Renal cortical epithelial cell (primary cell): ENCODE measurements at regions not wholly inside any gene's neighbourhood (a gene's known extent, or its start where the extent isn't known, plus 50 kb on each side); places are given as distances from the start of the nearest gene placed in this dataset.

ENCODE experiments used
- DNase-seq: peaks from one replicate; pipeline ENCODE4 v3.0.0-alpha.2; 2011; ENCODE audit warnings: low read depth

GRCh38 chr5:174374206-174374605 lies 328.7 kb downstream of the NSG2 start:
- DNase-seq: no peak

GRCh38 chr5:174376056-174376455 lies 330.6 kb downstream of the NSG2 start:
- DNase-seq: no peak

DNA sequence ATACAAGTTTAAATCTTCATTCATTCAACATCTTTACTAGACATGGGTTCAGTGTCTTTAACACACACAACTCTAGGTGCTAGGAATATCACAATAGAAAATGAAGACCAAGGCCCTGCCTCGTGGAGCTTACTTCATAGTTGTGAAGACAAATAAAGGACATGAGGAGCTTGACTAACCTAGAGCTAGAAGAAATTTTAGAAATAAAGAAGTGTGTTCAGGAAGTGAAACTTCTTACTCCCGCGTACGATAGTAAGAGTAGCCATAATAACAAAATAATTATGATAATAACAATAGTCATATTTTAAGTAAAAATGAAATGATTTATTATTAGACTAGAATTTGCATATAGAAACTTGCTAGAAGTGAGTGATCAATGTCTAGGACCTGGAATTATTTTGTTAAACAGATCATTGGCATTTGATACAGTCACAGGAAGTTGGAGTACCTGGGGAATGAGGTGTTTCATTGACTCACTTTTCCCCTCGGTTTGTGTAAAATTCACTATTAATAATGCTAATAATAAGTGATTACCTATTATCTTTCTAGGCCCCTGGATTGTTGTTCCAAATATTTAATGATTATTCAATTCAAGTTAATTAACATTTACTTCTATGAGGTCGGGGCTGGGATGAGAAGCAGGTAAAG lies 331.3 kb downstream of the NSG2 start:
- no peak for DNase-seq

GRCh38 chr5:174378121-174378874 lies 332.8 kb downstream of the NSG2 start:
- no peak for DNase-seq

GRCh38 chr5:174380311-174380710 lies 334.8 kb downstream of the NSG2 start:
- DNase-seq: no peak

DNA sequence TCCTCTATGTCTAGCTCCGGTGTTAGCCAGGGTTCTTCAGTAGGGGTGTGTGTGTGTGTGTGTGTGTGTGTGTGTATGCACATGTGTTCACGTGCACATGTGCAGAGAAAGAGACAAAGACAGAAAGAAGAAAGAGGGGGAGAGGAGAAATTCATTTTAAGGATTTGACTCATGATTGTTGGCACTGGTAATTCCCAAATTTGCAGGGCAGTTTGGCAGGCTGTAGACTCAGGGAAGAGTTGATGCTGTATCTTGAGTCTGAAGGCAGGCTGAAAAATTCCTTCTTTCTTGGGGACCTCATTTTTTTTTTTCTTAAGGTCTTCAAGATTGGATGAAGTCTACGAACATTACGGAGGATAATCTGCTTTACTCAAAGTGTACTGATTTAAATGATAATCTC lies 335.7 kb downstream of the NSG2 start:
- DNase-seq: no peak

DNA sequence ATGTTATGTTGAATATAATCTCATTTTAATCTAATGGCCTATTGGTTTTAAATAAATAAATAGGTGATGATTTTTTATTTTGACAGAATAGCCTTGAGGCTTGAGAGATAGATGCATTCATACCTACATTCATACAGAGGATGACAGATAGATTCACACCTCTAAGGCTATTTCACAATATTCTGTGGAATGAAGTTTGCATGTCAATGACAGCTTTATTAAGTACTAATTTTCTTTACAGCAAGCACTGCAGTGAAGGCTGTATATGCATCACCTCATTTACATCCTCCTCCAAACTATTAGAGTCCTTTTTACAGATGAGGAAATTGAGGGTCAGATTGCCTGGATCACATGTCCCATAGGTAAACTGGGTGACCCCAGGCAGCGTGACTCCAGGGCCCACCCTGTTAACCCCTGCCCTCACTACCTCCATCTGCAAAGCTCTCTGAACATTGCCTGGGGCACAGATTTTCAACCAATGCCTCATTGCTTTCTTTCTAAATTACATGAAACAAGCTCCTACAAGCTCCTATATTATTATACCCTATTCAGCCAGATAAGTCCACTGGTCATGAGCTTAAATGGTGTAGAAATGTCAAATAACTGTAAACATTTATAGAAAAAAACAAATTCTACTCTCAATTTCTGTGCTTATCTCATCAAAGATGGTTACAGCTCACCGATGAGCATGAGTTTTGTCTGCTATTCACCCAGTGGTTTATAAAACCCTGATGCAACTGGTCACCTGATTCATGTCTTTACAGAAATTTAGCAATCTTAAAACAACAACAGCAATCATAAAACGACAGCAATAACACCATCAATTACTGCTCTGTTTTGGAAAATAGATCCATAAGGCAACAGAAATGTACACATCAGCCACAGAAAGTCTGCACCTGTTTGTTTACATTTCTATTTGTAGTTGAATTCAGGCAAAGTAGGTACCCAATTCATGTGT lies 338.0 kb downstream of the NSG2 start:
- DNase-seq: no peak

DNA sequence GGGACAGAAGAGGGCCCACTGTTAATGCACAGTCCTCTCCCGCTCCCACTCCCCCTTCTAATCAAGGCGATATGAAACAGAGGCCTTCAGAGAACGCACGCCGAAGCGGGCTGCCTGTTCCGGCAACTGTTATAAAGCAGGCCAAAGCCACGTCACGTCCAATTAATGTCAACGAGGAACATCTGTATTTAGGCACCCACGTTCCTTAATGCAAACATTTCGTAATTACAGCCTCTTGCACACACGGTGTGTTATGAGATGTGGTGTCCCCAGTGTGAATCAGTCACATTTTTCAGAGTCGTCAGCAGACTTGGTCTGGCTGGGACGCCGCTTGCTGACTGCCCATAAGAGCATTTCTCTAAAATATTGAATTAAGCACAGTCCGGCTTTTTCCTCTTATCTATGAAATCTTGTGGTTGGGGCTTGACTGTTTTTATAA lies 339.0 kb downstream of the NSG2 start:
- DNase-seq: no peak

GRCh38 chr5:174386306-174386705 lies 338.1 kb upstream of the MSX2 start:
- DNase-seq: no peak

GRCh38 chr5:174386846-174387245 lies 337.5 kb upstream of the MSX2 start:
- no peak for DNase-seq

DNA sequence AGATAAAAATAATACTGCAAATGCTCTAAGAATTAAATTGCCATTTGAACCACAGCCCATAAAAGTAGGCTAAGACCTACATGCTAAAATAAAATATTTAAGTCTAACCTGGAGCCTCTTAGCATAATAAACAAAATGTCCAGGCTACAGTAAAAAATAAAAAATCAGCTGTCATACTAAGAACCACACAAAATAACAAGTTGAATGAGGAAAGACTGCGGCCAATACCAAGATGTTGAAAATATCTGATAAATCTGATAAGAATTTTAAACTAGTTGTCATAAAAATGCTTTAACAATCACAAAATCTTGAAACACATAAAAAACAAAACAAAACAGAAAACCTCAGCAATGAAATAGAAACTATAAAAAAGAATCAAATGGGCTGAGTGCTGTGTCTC lies 336.9 kb upstream of the MSX2 start:
- DNase-seq: no peak

DNA sequence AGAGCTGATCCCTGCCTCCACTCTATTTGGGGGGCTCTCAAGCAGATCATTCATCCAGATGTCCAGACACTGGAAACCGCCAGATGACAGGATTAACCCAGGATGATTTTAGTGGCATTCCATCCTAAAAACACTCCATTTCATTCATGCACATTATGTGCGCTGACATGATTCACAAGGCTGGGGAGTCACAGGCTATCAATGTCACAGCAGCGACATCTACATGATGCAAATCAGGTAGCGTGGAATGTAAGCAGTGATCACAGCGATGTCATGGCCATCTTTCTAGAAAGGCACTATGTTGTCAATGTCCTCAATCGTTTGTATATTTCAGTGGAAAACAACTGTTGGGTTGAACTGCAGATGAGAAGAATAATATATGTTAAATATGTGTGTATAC lies 331.5 kb upstream of the MSX2 start:
- no peak for DNase-seq

- DNase-seq: no peak
Observed at GRCh38 chr5:174396541-174396940, 327.8 kb upstream of the MSX2 start.

- DNase-seq: no peak
Observed at GRCh38 chr5:174397206-174397605, 327.2 kb upstream of the MSX2 start.

DNA sequence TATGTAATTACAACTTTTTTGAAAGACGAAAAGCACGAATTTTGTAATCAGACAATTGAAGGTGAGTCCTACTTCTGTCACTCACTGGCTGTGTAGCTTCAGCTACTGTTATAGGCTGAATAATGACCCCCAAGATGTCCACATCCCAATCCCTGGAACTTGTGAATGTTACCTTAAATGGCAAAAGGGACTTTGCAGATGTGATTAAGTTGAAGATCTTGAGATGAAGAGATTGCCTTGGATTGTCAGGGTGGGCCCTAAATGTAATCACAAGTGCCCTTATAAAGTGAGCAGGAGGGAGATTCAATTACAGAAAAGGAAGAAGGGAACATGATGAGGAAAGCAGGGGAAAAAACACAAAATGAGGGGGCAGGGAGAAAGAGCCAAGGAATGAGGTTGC lies 326.2 kb upstream of the MSX2 start:
- DNase-seq: no peak

DNA sequence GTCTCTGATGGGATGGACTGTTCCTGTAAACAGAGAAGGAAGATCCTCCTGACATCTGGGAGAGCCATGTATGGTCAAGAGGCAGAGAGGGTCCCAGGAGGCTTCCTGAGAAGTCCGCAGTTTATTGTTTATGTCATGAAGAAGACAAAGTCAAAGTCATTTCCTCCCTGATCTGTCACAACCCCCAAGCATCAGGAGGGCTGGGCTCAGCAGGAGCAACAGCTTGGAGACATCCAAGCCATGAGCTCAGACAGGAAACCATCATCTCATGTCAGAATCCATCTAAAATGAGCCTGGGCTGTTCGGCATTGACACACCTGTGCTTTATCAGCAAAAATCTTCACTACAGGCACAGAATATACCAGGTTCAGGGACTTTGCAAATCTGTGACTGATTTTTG lies 325.0 kb upstream of the MSX2 start:
- DNase-seq: no peak

DNA sequence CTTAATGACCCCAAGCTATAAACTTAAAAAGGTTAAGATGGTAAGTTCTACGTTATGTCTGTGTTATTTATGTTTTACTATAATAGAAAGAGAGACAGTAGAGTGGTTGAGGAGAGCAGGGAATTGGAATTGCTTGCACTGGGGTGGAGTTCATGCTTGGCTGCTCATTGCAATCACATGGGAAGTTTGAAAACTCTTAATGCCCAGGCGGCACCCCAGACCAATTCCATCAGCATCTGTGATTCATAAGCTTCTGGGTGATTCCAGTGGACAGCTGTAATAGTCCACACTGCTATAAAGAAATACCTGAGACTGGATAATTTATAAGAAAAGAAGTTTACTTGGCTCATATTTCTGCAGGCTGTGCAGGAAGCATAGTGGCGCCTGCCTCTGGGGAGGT lies 323.9 kb upstream of the MSX2 start:
- peak; percentile 20 for DNase-seq

- no peak for DNase-seq
Observed at GRCh38 chr5:174401793-174402192, 322.6 kb upstream of the MSX2 start.

DNA sequence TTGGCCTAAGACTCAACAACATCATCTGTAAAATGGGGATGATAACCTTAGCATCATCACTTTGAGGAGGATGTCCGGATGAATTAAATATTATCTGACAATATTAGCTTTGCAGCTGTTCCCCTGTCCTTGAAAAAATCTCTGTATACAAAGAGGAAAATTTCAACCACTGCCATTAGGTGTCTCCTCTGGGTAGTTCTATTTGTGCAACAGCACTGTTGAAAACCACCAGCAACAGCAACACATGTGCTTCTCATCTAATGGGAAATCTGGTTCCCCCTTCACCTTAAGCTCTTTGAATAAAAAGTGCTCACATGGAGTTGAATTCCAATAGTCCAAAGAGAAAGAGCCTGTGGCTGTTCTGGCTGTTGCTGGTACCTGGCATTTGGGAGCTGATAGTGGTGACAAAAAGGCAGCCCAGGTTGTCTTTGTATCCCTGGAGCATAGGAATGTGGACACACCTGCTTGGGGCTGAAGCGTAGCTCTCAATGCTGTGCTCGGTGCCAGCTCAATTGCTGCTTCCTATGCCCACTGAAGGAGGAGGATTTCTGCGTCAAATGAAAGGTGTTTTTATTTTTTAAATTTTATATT lies 322.1 kb upstream of the MSX2 start:
- DNase-seq: no peak

- no peak for DNase-seq
Observed at GRCh38 chr5:174404848-174405247, 319.5 kb upstream of the MSX2 start.

- DNase-seq: no peak
Observed at GRCh38 chr5:174409070-174409469, 315.3 kb upstream of the MSX2 start.

DNA sequence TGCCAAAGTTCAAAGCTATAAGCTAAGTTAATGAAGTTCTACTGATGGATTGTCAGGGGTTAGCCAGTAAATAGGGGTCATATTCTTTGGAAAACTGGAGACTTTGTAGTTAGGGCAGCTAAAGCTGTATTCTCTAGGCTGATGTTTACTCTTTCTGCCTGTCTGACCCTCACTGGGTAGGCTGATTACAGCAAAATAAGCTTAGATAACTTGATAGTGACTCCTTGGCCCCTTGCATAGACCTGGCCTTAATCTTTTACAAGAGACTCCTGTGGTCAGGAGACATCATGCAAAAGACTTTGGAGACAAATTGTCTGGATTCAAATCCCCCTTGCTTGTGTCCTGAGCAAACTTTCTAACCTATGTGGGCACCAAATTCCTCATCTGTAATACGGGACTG lies 314.4 kb upstream of the MSX2 start:
- no peak for DNase-seq
